Vagina (tissue), 2 donors: ENCODE measurements at regions not wholly inside any gene's neighbourhood (a gene's known extent, or its start where the extent isn't known, plus 50 kb on each side); places are given as distances from the start of the nearest gene placed in this dataset.

ENCODE experiments used
- CTCF ChIP-seq, 3 experiments: fragments of 450-650 bp in 2 of 3; fragments of 200-600 bp in 1 of 3; sonication (generic) in 1 of 3; IDR thresholded peaks; one replicate each; pipeline ENCODE4 v1.5.1; 2017 to 2019; ENCODE audit warnings: antibody characterized with exemption in 3 of 3, mild to moderate bottlenecking in 2 of 3, moderate library complexity in 2 of 3
- POLR2A ChIP-seq, 2 donors: fragments of 450-650 bp; IDR thresholded peaks; one replicate each; pipeline ENCODE4 v1.6.1; 2017; ENCODE audit warnings: antibody characterized with exemption in 2 of 2, mild to moderate bottlenecking in 2 of 2, moderate library complexity in 2 of 2
- POLR2AphosphoS5 ChIP-seq, 2 donors: sonication (generic); formaldehyde crosslinking; IDR thresholded peaks; one replicate each; pipeline ENCODE4 v1.9.0; 2017; ENCODE audit warnings: antibody characterized with exemption in 2 of 2, mild to moderate bottlenecking in 2 of 2, low read depth in 1 of 2; ENCODE audit not compliant: insufficient read depth in 1 of 2

DNA sequence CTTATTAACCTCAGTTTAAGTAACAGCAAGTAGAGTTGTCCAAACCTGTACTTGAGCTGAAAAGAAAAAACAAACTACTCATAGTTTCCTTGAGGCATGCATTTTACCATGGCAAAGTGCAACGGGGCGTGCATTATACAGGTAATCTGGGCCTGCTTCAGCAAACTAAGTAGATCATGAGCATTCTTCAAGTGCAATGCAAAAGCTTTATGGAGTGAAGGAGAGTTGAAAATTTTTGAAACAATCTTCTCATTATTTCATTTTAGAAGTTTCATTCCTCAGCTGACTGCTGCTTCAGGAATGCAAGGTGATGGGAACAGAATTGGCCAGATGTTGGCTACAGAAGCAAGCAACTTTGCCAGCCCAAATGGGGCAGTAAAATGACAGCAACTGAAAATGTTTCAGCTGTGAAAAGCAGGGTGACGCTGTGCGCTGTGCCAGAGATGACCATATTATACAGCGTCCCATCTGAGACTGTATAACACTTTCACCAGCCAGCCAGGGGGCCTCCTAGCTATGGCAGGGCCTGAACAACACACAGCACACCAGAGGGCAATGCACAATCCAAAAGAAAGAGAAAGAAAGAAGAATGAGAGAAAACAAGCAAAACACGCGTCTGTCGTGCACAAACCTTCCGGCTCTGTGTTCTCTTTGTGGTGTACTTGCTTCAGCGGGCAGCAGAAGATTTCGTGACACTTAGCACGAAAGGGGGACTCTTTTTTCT lies 145.5 kb upstream of the FGF13 start:
- TF ChIP-seq POLR2A (IDR thresholded peaks at IDR 0.05), result no peak
- TF ChIP-seq CTCF (IDR thresholded peaks at IDR 0.05), result no peak
- TF ChIP-seq POLR2AphosphoS5 (IDR thresholded peaks at IDR 0.05; ENCODE audit: insufficient read depth in 1 of 2, low read depth in 1 of 2), result no peak
